HFF-Myc (cell line): ENCODE measurements at regions not wholly inside any gene's neighbourhood (a gene's known extent, or its start where the extent isn't known, plus 50 kb on each side); places are given as distances from the start of the nearest gene placed in this dataset.

ENCODE experiments used
- DNase-seq: peaks from one replicate; pipeline ENCODE4 v3.0.0-alpha.2; 2011; ENCODE audit warnings: low read depth; ENCODE audit errors: extremely low read depth
- H3K4me3 ChIP-seq: replicated peaks from 2 replicates; pipeline ENCODE4 v1.5.1; 2011; ENCODE audit warnings: low read depth, mild to moderate bottlenecking, control low read depth, low read length
- CTCF ChIP-seq: IDR thresholded peaks from 2 replicates; pipeline ENCODE4 v1.5.1; 2012; ENCODE audit warnings: mild to moderate bottlenecking, low read depth, low read length, control low read depth; ENCODE audit errors: missing control alignments

DNA sequence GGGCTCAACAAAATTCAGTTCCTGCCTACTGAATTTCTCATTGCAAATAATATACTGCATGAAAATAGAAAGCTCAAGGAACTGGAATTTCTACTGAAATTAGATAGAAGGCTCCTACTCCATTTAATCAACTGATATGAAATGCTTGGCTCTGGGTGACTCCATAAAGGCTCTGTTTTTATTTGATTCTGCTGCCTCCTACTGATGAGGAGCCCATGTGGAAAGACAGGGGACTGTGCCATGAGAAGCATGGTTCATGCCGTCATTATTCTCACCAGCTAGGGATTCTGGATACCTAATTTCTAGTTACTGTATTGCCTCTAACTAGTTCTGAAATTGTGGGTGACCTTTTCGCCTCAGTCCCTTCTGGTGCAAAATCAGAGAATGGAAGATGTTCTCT is 366.2 kb upstream of the DPH6 start:
- no peak for TF ChIP-seq CTCF
- no peak for DNase-seq
- no peak overlapping the region for H3K4me3 ChIP-seq

- TF ChIP-seq CTCF = no peak
- no peak overlapping the region for H3K4me3 ChIP-seq
- DNase-seq = no peak
Measured at GRCh38 chr15:35914573-35914972, 368.6 kb upstream of the DPH6 start.

DNA sequence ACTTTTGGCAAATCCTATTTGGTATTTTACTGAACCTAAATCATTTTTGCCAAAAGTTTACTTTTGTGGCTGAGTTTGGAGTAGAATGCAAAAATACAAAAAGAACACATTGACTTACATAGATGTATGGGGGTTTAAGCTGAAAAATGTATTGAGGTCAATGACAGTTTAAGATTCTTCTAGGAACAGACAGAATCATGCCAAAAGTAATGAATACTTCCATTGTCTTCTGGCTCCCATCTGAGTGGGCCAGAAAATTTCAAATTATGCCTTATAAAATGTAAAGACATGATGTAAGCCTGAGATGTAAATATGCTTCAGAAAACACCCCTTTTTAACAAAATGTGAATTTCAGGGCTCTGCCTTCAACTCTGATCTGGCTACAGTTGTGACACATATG is 375.1 kb upstream of the DPH6 start:
- no peak overlapping the region for H3K4me3 ChIP-seq
- TF ChIP-seq CTCF = no peak
- no peak for DNase-seq

- H3K4me3 ChIP-seq = no peak overlapping the region
- no peak for DNase-seq
- TF ChIP-seq CTCF = no peak
Measured at GRCh38 chr15:35925275-35926006, 379.5 kb upstream of the DPH6 start.

DNA sequence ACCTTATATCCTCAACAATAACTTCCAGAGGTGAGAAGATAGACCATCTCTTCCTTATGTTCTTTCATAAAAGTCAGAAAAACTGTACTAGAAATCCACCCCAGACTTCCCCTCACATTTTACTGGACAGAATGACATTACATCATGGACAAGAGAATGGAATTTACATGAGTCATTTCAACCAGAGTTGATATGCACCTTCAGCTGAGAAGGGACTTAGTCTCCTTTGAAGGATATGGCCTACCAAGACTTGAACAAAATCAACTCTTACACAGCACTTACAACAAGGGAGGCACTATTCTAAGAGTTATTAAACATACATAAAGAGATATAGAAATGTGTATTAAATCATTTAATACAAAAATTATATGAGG is 380.0 kb upstream of the DPH6 start:
- H3K4me3 ChIP-seq = no peak overlapping the region
- DNase-seq = no peak
- no peak for TF ChIP-seq CTCF

GRCh38 chr15:35928847-35929246 is 382.9 kb upstream of the DPH6 start:
- no peak for TF ChIP-seq CTCF
- no peak overlapping the region for H3K4me3 ChIP-seq
- no peak for DNase-seq

DNA sequence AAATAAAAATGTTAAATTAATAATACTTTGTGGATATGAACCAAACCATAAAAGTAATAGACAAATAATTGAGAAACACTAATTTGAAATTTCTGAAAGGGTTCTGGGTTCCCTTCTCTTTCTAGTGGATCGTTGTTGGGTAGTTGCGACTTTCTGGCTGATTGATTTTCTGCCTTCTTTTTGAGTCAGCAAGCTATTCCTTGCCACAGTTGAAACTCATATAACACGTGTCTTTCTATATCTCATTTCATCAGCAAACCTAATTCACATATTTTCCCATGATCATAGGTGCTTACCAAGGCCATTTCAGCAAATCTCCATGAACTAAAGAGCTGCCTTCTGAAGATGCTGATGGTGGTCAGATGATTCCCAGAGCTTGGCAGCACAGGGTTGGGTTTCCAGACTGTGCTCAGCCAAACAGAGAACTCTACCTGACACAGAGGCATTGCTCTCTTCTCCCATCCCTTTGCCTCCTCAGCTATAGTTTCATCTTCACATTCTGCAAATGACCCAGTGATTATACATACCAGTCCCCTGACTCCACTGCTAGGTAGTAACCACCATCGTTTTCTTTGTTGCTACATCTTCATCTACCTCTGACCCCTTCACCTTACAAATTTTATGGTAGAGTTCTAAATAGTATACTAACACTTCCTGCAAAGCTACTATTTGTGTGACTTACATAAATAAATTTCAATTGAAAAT is 383.9 kb upstream of the DPH6 start:
- TF ChIP-seq CTCF = no peak
- no peak for DNase-seq

More for the DNA sequence above, 383.9 kb upstream of the DPH6 start:
- no peak overlapping the region for H3K4me3 ChIP-seq
